HUES64 (cell line): ENCODE measurements at regions not wholly inside any gene's neighbourhood (a gene's known extent, or its start where the extent isn't known, plus 50 kb on each side); places are given as distances from the start of the nearest gene placed in this dataset.

ENCODE experiments used
- H3K27ac ChIP-seq: 2 replicates; pipeline ENCODE4 v1.7.0; 2013; ENCODE audit warnings: low read depth, low read length, inconsistent platforms
- H3K27me3 ChIP-seq: 2 replicates; pipeline ENCODE4 v1.6.1; 2013; ENCODE audit warnings: mild to moderate bottlenecking, low read length; ENCODE audit not compliant: insufficient read depth
- H3K36me3 ChIP-seq: 2 replicates; pipeline ENCODE4 v1.6.1; 2013; ENCODE audit warnings: mild to moderate bottlenecking, low read length; ENCODE audit not compliant: insufficient read depth
- H3K4me1 ChIP-seq: 2 replicates; pipeline ENCODE4 v1.6.1; 2013; ENCODE audit warnings: mild to moderate bottlenecking, low read length, moderate library complexity; ENCODE audit not compliant: insufficient read depth
- H3K4me3 ChIP-seq: 2 replicates; pipeline ENCODE4 v1.5.1; 2013; ENCODE audit warnings: mild to moderate bottlenecking, low read length, moderate library complexity
- H3K9ac ChIP-seq: 2 replicates; pipeline ENCODE4 v1.6.1; 2013; ENCODE audit warnings: mild to moderate bottlenecking, low read depth, low read length
- H3K9me3 ChIP-seq: 2 replicates; pipeline ENCODE4 v1.6.1; 2013; ENCODE audit warnings: low read depth, low read length; ENCODE audit not compliant: insufficient read depth
- WGBS: fragments of 150-250, 120-280 bp; methylation state at CpG from one replicate; pipeline ENCODE4 v1.1.7; 2013; ENCODE audit warnings: missing lambda C conversion rate; 5-methylcytosine and 5-hydroxymethylcytosine counted together

GRCh38 chr1:34642679-34643078 is 112.2 kb upstream of the GJB5 start:
- H3K9me3 ChIP-seq: no peaks in the 10 kb centered on the region
- H3K36me3 ChIP-seq: no peaks in the 10 kb centered on the region
- WGBS: 60% methylated on average over 1 of the region's 1 CpG
- H3K4me3 ChIP-seq: no peak overlapping the region
- no peak overlapping the region for H3K27ac ChIP-seq
- H3K9ac ChIP-seq: no peak overlapping the region
- H3K27me3 ChIP-seq: no peaks in the 10 kb centered on the region
- H3K4me1 ChIP-seq: no peaks in the 10 kb centered on the region

GRCh38 chr1:34645109-34645688 is 109.6 kb upstream of the GJB5 start:
- H3K4me3 ChIP-seq: no peak overlapping the region
- H3K36me3 ChIP-seq: no peaks in the 10 kb centered on the region
- H3K9me3 ChIP-seq: no peaks in the 10 kb centered on the region
- H3K27me3 ChIP-seq: no peaks in the 10 kb centered on the region
- H3K27ac ChIP-seq: no peak overlapping the region
- no peaks in the 10 kb centered on the region for H3K4me1 ChIP-seq
- WGBS: 75% methylated on average over 7 of the region's 7 CpGs
- no peak overlapping the region for H3K9ac ChIP-seq

DNA sequence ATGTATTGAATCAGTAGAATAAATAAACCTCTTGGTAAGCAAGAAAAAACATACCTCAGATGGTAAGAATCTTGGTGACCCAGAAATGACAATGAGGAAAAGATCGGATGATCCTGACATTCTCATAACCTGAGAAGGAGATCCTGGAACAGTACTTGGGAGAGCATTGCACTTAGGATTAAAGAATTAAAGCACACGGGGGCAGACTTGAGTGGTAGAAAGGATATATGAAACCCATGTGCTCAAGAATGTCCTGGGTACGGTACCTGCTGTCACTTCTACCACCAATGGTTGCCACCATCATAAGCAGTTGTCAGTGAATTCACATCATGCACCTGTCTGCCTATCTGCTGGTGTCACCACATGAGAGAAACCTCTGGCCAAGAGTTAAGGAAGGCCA is 108.9 kb upstream of the GJB5 start:
- Histone ChIP-seq H3K36me3 (no peaks in the 10 kb centered on the region), H3K9ac (no peak overlapping the region), H3K4me3 (no peak overlapping the region), H3K27me3 (no peaks in the 10 kb centered on the region), H3K27ac (no peak overlapping the region), H3K9me3 (no peaks in the 10 kb centered on the region), H3K4me1 (no peaks in the 10 kb centered on the region)
- 76% methylated on average over 3 of the region's 3 CpGs for WGBS

DNA sequence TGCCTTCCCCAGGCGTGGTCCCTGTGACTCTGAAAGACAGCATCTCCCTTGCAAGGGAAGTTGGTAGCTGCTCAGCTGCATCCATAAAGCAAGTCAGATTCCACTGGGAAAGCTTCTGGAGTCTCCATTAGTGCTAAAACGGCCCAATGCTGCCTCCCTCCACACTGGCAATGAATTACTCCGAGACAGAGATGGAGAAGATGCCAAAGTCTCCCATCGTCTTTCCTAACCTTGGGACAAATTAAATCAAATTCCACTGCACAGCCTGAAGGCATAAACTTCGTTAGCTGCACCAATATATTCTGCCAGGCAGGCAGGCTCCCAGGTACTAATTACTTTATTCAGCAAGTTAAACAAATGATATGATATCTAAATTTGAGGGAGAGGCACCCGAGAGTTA is 106.3 kb upstream of the GJB5 start:
- H3K27ac ChIP-seq: no peak overlapping the region
- no peak overlapping the region for H3K9ac ChIP-seq
- H3K27me3 ChIP-seq: no peaks in the 10 kb centered on the region
- no peaks in the 10 kb centered on the region for H3K36me3 ChIP-seq
- H3K4me1 ChIP-seq: peaks cover 2% of the 10 kb centered on the region; the same call in 1 of the 2 replicates
- 84% methylated on average over 6 of the region's 6 CpGs for WGBS
- H3K9me3 ChIP-seq: no peaks in the 10 kb centered on the region
- no peak overlapping the region for H3K4me3 ChIP-seq

- 100% methylated on average over 1 of the region's 1 CpG for WGBS
Measured at GRCh38 chr1:34650090-34650489, 104.8 kb upstream of the GJB5 start.

GRCh38 chr1:34650800-34651199 is 104.0 kb upstream of the GJB5 start:
- Histone ChIP-seq H3K36me3 (no peaks in the 10 kb centered on the region), H3K4me1 (peaks cover 25% of the 10 kb centered on the region), H3K27ac (no peak overlapping the region), H3K9ac (no peak overlapping the region), H3K27me3 (no peaks in the 10 kb centered on the region), H3K9me3 (no peaks in the 10 kb centered on the region), H3K4me3 (no peak overlapping the region)
- WGBS: 93% methylated on average over 11 of the region's 11 CpGs

More at GRCh38 chr1:34650090-34650489, 104.8 kb upstream of the GJB5 start:
- no peak overlapping the region for H3K9ac ChIP-seq
- H3K9me3 ChIP-seq: no peaks in the 10 kb centered on the region
- no peaks in the 10 kb centered on the region for H3K27me3 ChIP-seq
- H3K4me3 ChIP-seq: no peak overlapping the region
- H3K36me3 ChIP-seq: no peaks in the 10 kb centered on the region
- H3K4me1 ChIP-seq: peaks cover 18% of the 10 kb centered on the region
- no peak overlapping the region for H3K27ac ChIP-seq

- Histone ChIP-seq H3K9me3 (no peaks in the 10 kb centered on the region), H3K4me3 (no peak overlapping the region), H3K9ac (no peak overlapping the region), H3K4me1 (peaks cover 41% of the 10 kb centered on the region), H3K27ac (no peak overlapping the region), H3K27me3 (no peaks in the 10 kb centered on the region), H3K36me3 (no peaks in the 10 kb centered on the region)
- 90% methylated on average over 7 of the region's 7 CpGs for WGBS
Measured at GRCh38 chr1:34653110-34653509, 101.7 kb upstream of the GJB5 start.

GRCh38 chr1:34655206-34655874 is 99.5 kb upstream of the GJB5 start:
- 81% methylated on average over 4 of the region's 4 CpGs for WGBS
- no peaks in the 10 kb centered on the region for H3K27me3 ChIP-seq

GRCh38 chr1:34655875-34656240 is 99.0 kb upstream of the GJB5 start:
- no peak overlapping the region for H3K27ac ChIP-seq
- H3K4me1 ChIP-seq: peaks cover 41% of the 10 kb centered on the region
- no peaks in the 10 kb centered on the region for H3K36me3 ChIP-seq
- H3K4me3 ChIP-seq: no peak overlapping the region
- no peaks in the 10 kb centered on the region for H3K27me3 ChIP-seq
- H3K9ac ChIP-seq: no peak overlapping the region
- no peaks in the 10 kb centered on the region for H3K9me3 ChIP-seq
- 64% methylated on average over 4 of the region's 4 CpGs for WGBS

More at GRCh38 chr1:34655206-34655874, 99.5 kb upstream of the GJB5 start:
- Histone ChIP-seq H3K27ac (no peak overlapping the region), H3K9ac (no peak overlapping the region), H3K36me3 (no peaks in the 10 kb centered on the region), H3K9me3 (no peaks in the 10 kb centered on the region), H3K4me1 (peaks cover 41% of the 10 kb centered on the region), H3K4me3 (no peak overlapping the region)

GRCh38 chr1:34656299-34656698 is 98.5 kb upstream of the GJB5 start:
- WGBS: 82% methylated on average over 2 of the region's 3 CpGs
- no peaks in the 10 kb centered on the region for H3K36me3 ChIP-seq
- no peak overlapping the region for H3K4me3 ChIP-seq
- H3K9ac ChIP-seq: no peak overlapping the region
- H3K9me3 ChIP-seq: no peaks in the 10 kb centered on the region
- H3K4me1 ChIP-seq: peaks cover 41% of the 10 kb centered on the region
- no peaks in the 10 kb centered on the region for H3K27me3 ChIP-seq
- no peak overlapping the region for H3K27ac ChIP-seq

- Histone ChIP-seq H3K9ac (no peak overlapping the region), H3K4me1 (peaks cover 41% of the 10 kb centered on the region), H3K27me3 (no peaks in the 10 kb centered on the region), H3K36me3 (no peaks in the 10 kb centered on the region), H3K27ac (no peak overlapping the region), H3K9me3 (no peaks in the 10 kb centered on the region), H3K4me3 (no peak overlapping the region)
- WGBS: 56% methylated on average over 8 of the region's 8 CpGs
Measured at GRCh38 chr1:34656731-34657130, 98.1 kb upstream of the GJB5 start.

- H3K9ac ChIP-seq: no peak overlapping the region
- no peak overlapping the region for H3K4me3 ChIP-seq
- H3K4me1 ChIP-seq: peaks cover 41% of the 10 kb centered on the region
- no peaks in the 10 kb centered on the region for H3K9me3 ChIP-seq
- H3K27ac ChIP-seq: no peak overlapping the region
- no peaks in the 10 kb centered on the region for H3K27me3 ChIP-seq
- H3K36me3 ChIP-seq: no peaks in the 10 kb centered on the region
Measured at GRCh38 chr1:34657266-34657665, 97.6 kb upstream of the GJB5 start.
